Activated B cell treated with CpG ODN at 0.5 μM for 24 hours (primary cell): ENCODE measurements at regions not wholly inside any gene's neighbourhood (a gene's known extent, or its start where the extent isn't known, plus 50 kb on each side); places are given as distances from the start of the nearest gene placed in this dataset.

Experiments used
- ATAC-seq: fragments of 200-7000 bp; cut with Tn5 transposase; one replicate; pipeline ENCODE4 v1.10.0; 2021; ENCODE audit warnings: low read depth, mild to moderate bottlenecking, moderate library complexity
- CTCF ChIA-PET: fragments of 350-600 bp; sonication (Branson Sonifier 250); formaldehyde crosslinking; loops from one replicate; lab custom pipeline; 2021; ENCODE audit warnings: antibody characterized with exemption; lab: Charles Lee
- POLR2A ChIA-PET: fragments of 350-600 bp; sonication (Branson Sonifier 250); formaldehyde crosslinking; loops from one replicate; lab custom pipeline; 2021; ENCODE audit warnings: antibody characterized with exemption; lab: Charles Lee
- DNase-seq: peaks from one replicate; pipeline ENCODE4 v3.0.0; 2022
- H3K27ac Mint-ChIP-seq: one replicate; pipeline ENCODE4 v1.8.0; 2020; ENCODE audit warnings: mixed read lengths
- H3K27me3 Mint-ChIP-seq: one replicate; pipeline ENCODE4 v1.8.0; 2021; ENCODE audit warnings: mixed read lengths
- H3K36me3 Mint-ChIP-seq: one replicate; pipeline ENCODE4 v1.8.0; 2021; ENCODE audit warnings: low read depth, mixed read lengths
- H3K4me1 Mint-ChIP-seq: one replicate; pipeline ENCODE4 v1.8.0; 2021; ENCODE audit warnings: mixed read lengths
- H3K4me3 Mint-ChIP-seq: one replicate; pipeline ENCODE4 v1.8.0; 2020; ENCODE audit warnings: mild to moderate bottlenecking, mixed read lengths
- H3K9me3 Mint-ChIP-seq: one replicate; pipeline ENCODE4 v1.8.0; 2020; ENCODE audit warnings: mixed read lengths
- intact Hi-C: fragments of 100-400 bp; cut with micrococcal nuclease; formaldehyde crosslinking; loops from one replicate; pipeline ENCODE4 v1.15.1; 2024
- TF ChIP-seq, protein P1 (sequence below): fragments of 200-600 bp; IDR thresholded peaks from one replicate; pipeline ENCODE4 v1.8.0; 2022; ENCODE audit warnings: antibody characterized with exemption, mild to moderate bottlenecking

DNA sequence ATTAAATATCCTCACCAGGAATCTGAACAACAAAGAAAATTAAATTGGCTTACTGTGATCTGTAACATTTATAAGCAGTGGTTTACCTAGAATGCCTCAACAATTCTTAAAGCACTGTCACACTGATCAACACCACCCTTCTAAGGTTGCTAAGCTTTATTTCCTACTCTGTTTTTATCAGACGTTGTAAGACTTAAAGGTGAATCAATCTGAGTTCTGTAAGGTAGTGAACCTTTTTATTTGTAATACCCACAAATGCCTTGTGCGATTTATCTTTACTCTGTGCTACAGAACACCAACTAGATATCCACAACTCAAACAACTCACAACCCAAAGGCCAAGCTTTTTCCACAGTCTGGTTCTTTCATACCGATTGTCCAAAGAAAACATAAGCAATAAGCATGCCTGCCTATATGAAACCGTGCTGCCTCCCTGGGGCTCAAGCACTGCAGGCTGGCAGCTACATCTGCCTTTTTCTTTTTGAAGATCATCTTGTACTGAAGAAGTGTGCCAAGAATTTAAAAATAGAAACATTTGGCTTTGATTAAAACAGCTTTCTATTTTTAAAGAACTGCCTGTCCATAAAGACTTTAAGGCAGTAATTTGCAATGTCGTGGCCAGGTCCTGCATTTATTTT is 490.7 kb downstream of the NUP35 start:
- ChIA-PET POLR2A (no interaction called here), CTCF (no interaction called here)
- Mint-ChIP-seq H3K36me3 (no peaks in the 10 kb centered on the region), H3K27ac (no peak overlapping the region), H3K9me3 (peaks cover 6% of the 10 kb centered on the region), H3K4me3 (no peak overlapping the region), H3K4me1 (no peaks in the 10 kb centered on the region), H3K27me3 (no peaks in the 10 kb centered on the region)
- TF ChIP-seq, protein P1, sequence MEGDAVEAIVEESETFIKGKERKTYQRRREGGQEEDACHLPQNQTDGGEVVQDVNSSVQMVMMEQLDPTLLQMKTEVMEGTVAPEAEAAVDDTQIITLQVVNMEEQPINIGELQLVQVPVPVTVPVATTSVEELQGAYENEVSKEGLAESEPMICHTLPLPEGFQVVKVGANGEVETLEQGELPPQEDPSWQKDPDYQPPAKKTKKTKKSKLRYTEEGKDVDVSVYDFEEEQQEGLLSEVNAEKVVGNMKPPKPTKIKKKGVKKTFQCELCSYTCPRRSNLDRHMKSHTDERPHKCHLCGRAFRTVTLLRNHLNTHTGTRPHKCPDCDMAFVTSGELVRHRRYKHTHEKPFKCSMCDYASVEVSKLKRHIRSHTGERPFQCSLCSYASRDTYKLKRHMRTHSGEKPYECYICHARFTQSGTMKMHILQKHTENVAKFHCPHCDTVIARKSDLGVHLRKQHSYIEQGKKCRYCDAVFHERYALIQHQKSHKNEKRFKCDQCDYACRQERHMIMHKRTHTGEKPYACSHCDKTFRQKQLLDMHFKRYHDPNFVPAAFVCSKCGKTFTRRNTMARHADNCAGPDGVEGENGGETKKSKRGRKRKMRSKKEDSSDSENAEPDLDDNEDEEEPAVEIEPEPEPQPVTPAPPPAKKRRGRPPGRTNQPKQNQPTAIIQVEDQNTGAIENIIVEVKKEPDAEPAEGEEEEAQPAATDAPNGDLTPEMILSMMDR, result no peak
- DNase-seq, result no peak
- intact Hi-C loops, result no loop called here
- no peak for ATAC-seq

- CTCF ChIA-PET, result no interaction called here
- Mint-ChIP-seq H3K4me1 (no peaks in the 10 kb centered on the region), H3K9me3 (peaks cover 10% of the 10 kb centered on the region), H3K4me3 (no peak overlapping the region), H3K27me3 (no peaks in the 10 kb centered on the region), H3K27ac (no peak overlapping the region), H3K36me3 (no peaks in the 10 kb centered on the region)
- ATAC-seq (no peak), DNase-seq (no peak)
- POLR2A ChIA-PET, result no interaction called here
- intact Hi-C loops, result no loop called here
- TF ChIP-seq, protein P1, result no peak
These were observed 499.0 kb downstream of the NUP35 start for GRCh38 chr2:183623227-183623626.

GRCh38 chr2:183630964-183631363 is 506.7 kb downstream of the NUP35 start:
- H3K27me3 Mint-ChIP-seq, result no peaks in the 10 kb centered on the region
- H3K27ac Mint-ChIP-seq, result no peak overlapping the region
- CTCF ChIA-PET, result no interaction called here
- DNase-seq, result no peak
- no peak overlapping the region for H3K4me3 Mint-ChIP-seq
- TF ChIP-seq, protein P1, result no peak
- H3K4me1 Mint-ChIP-seq, result no peaks in the 10 kb centered on the region
- POLR2A ChIA-PET, result no interaction called here
- no peaks in the 10 kb centered on the region for H3K9me3 Mint-ChIP-seq
- ATAC-seq, result no peak
- H3K36me3 Mint-ChIP-seq, result no peaks in the 10 kb centered on the region
- intact Hi-C loops, result no loop called here

- no peaks in the 10 kb centered on the region for H3K36me3 Mint-ChIP-seq
- TF ChIP-seq, protein P1, result no peak
- no peaks in the 10 kb centered on the region for H3K4me1 Mint-ChIP-seq
- CTCF ChIA-PET, result no interaction called here
- intact Hi-C loops, result no loop called here
- no peak overlapping the region for H3K4me3 Mint-ChIP-seq
- H3K27ac Mint-ChIP-seq, result no peak overlapping the region
- ATAC-seq, result no peak
- H3K27me3 Mint-ChIP-seq, result no peaks in the 10 kb centered on the region
- DNase-seq, result no peak
- peaks cover 7% of the 10 kb centered on the region for H3K9me3 Mint-ChIP-seq
- POLR2A ChIA-PET, result no interaction called here
These were observed 531.9 kb downstream of the NUP35 start for GRCh38 chr2:183656121-183656520.

DNA sequence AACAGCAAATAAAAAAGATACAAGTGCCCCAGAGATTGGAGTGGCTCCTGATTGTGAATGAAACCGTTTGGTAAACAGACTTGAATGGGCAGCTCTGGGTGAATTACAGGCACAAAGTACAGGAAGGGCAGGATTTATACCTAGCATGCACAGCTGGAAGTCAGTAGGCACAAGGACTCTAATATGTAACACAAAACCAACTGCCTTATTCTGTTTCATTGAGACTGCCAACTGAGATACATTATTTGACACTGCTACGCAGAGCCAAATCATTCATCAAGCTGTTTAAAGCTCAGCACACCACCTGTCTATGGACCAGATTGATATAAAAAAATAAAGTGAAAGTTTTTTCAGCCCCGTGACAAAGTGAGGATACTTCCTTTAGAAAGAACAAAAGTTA is 541.2 kb downstream of the NUP35 start:
- intact Hi-C loops, result no loop called here
- H3K4me3 Mint-ChIP-seq, result no peak overlapping the region
- ATAC-seq (no peak), DNase-seq (no peak)
- CTCF ChIA-PET, result no interaction called here
- POLR2A ChIA-PET, result no interaction called here
- no peaks in the 10 kb centered on the region for H3K4me1 Mint-ChIP-seq
- no peaks in the 10 kb centered on the region for H3K36me3 Mint-ChIP-seq
- no peak overlapping the region for H3K27ac Mint-ChIP-seq
- no peaks in the 10 kb centered on the region for H3K9me3 Mint-ChIP-seq
- TF ChIP-seq, protein P1, result no peak
- no peaks in the 10 kb centered on the region for H3K27me3 Mint-ChIP-seq
